Activated CD4-positive, alpha-beta memory T cell treated with anti-CD3 and anti-CD28 coated beads, Interleukin-2, amount 10 ng/mL, durations not matched to agents 7 days and 5 days (primary cell): ENCODE measurements at regions not wholly inside any gene's neighbourhood (a gene's known extent, or its start where the extent isn't known, plus 50 kb on each side); places are given as distances from the start of the nearest gene placed in this dataset.

Experiments
- CTCF ChIA-PET: fragments of 350-600 bp; sonication (Branson Sonifier 250); formaldehyde crosslinking; loops from one replicate; lab custom pipeline; 2021; ENCODE audit warnings: antibody characterized with exemption, inconsistent platforms; lab: Charles Lee
- POLR2A ChIA-PET: fragments of 350-600 bp; sonication (Branson Sonifier 250); formaldehyde crosslinking; loops from one replicate; lab custom pipeline; 2021; ENCODE audit warnings: antibody characterized with exemption; lab: Charles Lee
- DNase-seq: peaks from one replicate; pipeline ENCODE4 v3.0.0-alpha.2; 2020
- H3K27ac Mint-ChIP-seq: one replicate; pipeline ENCODE4 v1.8.0; 2021; ENCODE audit warnings: mild to moderate bottlenecking, mixed read lengths
- H3K27me3 Mint-ChIP-seq: one replicate; pipeline ENCODE4 v1.8.0; 2021; ENCODE audit warnings: mixed read lengths
- H3K36me3 Mint-ChIP-seq: one replicate; pipeline ENCODE4 v1.8.0; 2021; ENCODE audit warnings: low read depth, mixed read lengths
- H3K4me1 Mint-ChIP-seq: one replicate; pipeline ENCODE4 v1.8.0; 2021; ENCODE audit warnings: mixed read lengths
- H3K4me3 Mint-ChIP-seq: one replicate; pipeline ENCODE4 v1.8.0; 2021; ENCODE audit warnings: mild to moderate bottlenecking, mixed read lengths
- H3K9me3 Mint-ChIP-seq: one replicate; pipeline ENCODE4 v1.8.0; 2021; ENCODE audit warnings: mixed read lengths

GRCh38 chr15:69755551-69756310 is 303.1 kb downstream of the RPLP1 start:
- H3K4me1 Mint-ChIP-seq = peaks cover 72% of the 10 kb centered on the region
- POLR2A ChIA-PET = interaction anchor here (1.0 to 10.6 kb wide), 9 partner anchors 10 to 750 kb away, joined by 3 to 144 read pairs (median 7); partner anchors contain the start of gene TLE3
- peak overlapping the region; percentile 80 for H3K27ac Mint-ChIP-seq
- H3K4me3 Mint-ChIP-seq = peak overlapping the region; percentile 47
- peak; percentile 88 for DNase-seq
- H3K36me3 Mint-ChIP-seq = peaks cover 62% of the 10 kb centered on the region
- H3K9me3 Mint-ChIP-seq = peaks cover 50% of the 10 kb centered on the region
- CTCF ChIA-PET = interaction anchor here (0.8 to 1.5 kb wide), 5 partner anchors 34 to 342 kb away, joined by 3 to 5 read pairs (median 3); partner anchors contain the start of gene TLE3
- H3K27me3 Mint-ChIP-seq = peaks cover 23% of the 10 kb centered on the region

GRCh38 chr15:69756440-69756839 is 303.8 kb downstream of the RPLP1 start:
- Mint-ChIP-seq H3K27me3 (peaks cover 19% of the 10 kb centered on the region), H3K36me3 (peaks cover 63% of the 10 kb centered on the region), H3K27ac (no peak overlapping the region), H3K9me3 (peaks cover 56% of the 10 kb centered on the region), H3K4me3 (no peak overlapping the region), H3K4me1 (peaks cover 75% of the 10 kb centered on the region)
- CTCF ChIA-PET = interaction anchor here (1.3 to 1.9 kb wide), 3 partner anchors 35 to 341 kb away, joined by 4 to 5 read pairs (median 4); partner anchors contain the start of gene TLE3
- DNase-seq = no peak
- POLR2A ChIA-PET = interaction anchor here (1.0 to 10.6 kb wide), 3 partner anchors 42 to 736 kb away, joined by 6 to 144 read pairs (median 38); partner anchors contain the start of gene TLE3

GRCh38 chr15:69757186-69757585 is 304.6 kb downstream of the RPLP1 start:
- Mint-ChIP-seq H3K4me3 (no peak overlapping the region), H3K4me1 (peaks cover 83% of the 10 kb centered on the region), H3K9me3 (peaks cover 61% of the 10 kb centered on the region), H3K27ac (no peak overlapping the region), H3K27me3 (peaks cover 15% of the 10 kb centered on the region), H3K36me3 (peaks cover 62% of the 10 kb centered on the region)
- ChIA-PET POLR2A (interaction anchor here (1.2 to 10.6 kb wide), 5 partner anchors 36 to 340 kb away, joined by 4 to 144 read pairs (median 33); partner anchors contain the start of gene TLE3), CTCF (interaction anchor here (1.5 to 1.9 kb wide), 2 partner anchors 334 to 341 kb away, joined by 4 to 5 read pairs; partner anchors contain the start of gene TLE3)
- peak; percentile 38 for DNase-seq

- H3K9me3 Mint-ChIP-seq = peaks cover 53% of the 10 kb centered on the region
- H3K4me3 Mint-ChIP-seq = no peak overlapping the region
- DNase-seq = no peak
- peaks cover 19% of the 10 kb centered on the region for H3K27me3 Mint-ChIP-seq
- H3K36me3 Mint-ChIP-seq = peaks cover 53% of the 10 kb centered on the region
- H3K27ac Mint-ChIP-seq = peak overlapping the region; percentile 71
- POLR2A ChIA-PET = interaction anchor here (1.2 to 10.6 kb wide), 10 partner anchors 28 to 735 kb away, joined by 3 to 144 read pairs (median 5); partner anchors contain the start of gene TLE3
- CTCF ChIA-PET = interaction anchor here (1.9 kb wide), 1 partner anchor 333 kb away, joined by 4 read pairs; no protein-coding TSS in a partner anchor
- peaks cover 89% of the 10 kb centered on the region for H3K4me1 Mint-ChIP-seq
Observed at GRCh38 chr15:69758291-69758771, 305.7 kb downstream of the RPLP1 start.

- peak; percentile 94 for DNase-seq
- POLR2A ChIA-PET = interaction anchor here (1.2 to 10.6 kb wide), 11 partner anchors 27 to 734 kb away, joined by 3 to 144 read pairs (median 5); partner anchors contain the start of gene TLE3
Observed at GRCh38 chr15:69758810-69759790, 306.5 kb downstream of the RPLP1 start.

GRCh38 chr15:69760258-69760845 is 307.7 kb downstream of the RPLP1 start:
- H3K4me1 Mint-ChIP-seq = peaks cover 73% of the 10 kb centered on the region
- POLR2A ChIA-PET = interaction anchor here (0.7 to 10.6 kb wide), 9 partner anchors 8 to 540 kb away, joined by 3 to 144 read pairs (median 3); partner anchors contain the start of gene TLE3
- H3K9me3 Mint-ChIP-seq = peaks cover 38% of the 10 kb centered on the region
- peak; percentile 39 for DNase-seq
- peak overlapping the region; percentile 87 for H3K27ac Mint-ChIP-seq
- CTCF ChIA-PET = interaction anchor here (0.9 to 1.8 kb wide), 3 partner anchors 32 to 298 kb away, joined by 3 to 6 read pairs (median 5); no protein-coding TSS in a partner anchor
- H3K36me3 Mint-ChIP-seq = peaks cover 35% of the 10 kb centered on the region
- H3K4me3 Mint-ChIP-seq = peak overlapping the region; percentile 49
- peaks cover 12% of the 10 kb centered on the region for H3K27me3 Mint-ChIP-seq

More at GRCh38 chr15:69758810-69759790, 306.5 kb downstream of the RPLP1 start:
- Mint-ChIP-seq H3K36me3 (peaks cover 45% of the 10 kb centered on the region), H3K27me3 (peaks cover 17% of the 10 kb centered on the region), H3K4me1 (peaks cover 85% of the 10 kb centered on the region), H3K4me3 (peak overlapping the region; percentile 41), H3K27ac (peak overlapping the region; percentile 71), H3K9me3 (peaks cover 45% of the 10 kb centered on the region)
- CTCF ChIA-PET = interaction anchor here (0.9 kb wide), 1 partner anchor 296 kb away, joined by 3 read pairs; no protein-coding TSS in a partner anchor

GRCh38 chr15:69760890-69761568 is 308.4 kb downstream of the RPLP1 start:
- ChIA-PET CTCF (interaction anchor here (1.4 to 1.8 kb wide), 2 partner anchors 33 to 47 kb away, joined by 5 to 6 read pairs; no protein-coding TSS in a partner anchor), POLR2A (interaction anchor here (0.6 to 10.6 kb wide), 7 partner anchors 9 to 777 kb away, joined by 3 to 144 read pairs (median 3); partner anchors contain the start of gene TLE3)
- H3K9me3 Mint-ChIP-seq = peaks cover 35% of the 10 kb centered on the region
- peaks cover 69% of the 10 kb centered on the region for H3K4me1 Mint-ChIP-seq
- peak overlapping the region; percentile 49 for H3K4me3 Mint-ChIP-seq
- peaks cover 15% of the 10 kb centered on the region for H3K27me3 Mint-ChIP-seq
- peak; percentile 89 for DNase-seq
- peak overlapping the region; percentile 87 for H3K27ac Mint-ChIP-seq
- peaks cover 31% of the 10 kb centered on the region for H3K36me3 Mint-ChIP-seq

GRCh38 chr15:69762373-69763148 is 309.9 kb downstream of the RPLP1 start:
- POLR2A ChIA-PET = interaction anchor here (1.1 kb wide), 1 partner anchor 743 kb away, joined by 3 read pairs; no protein-coding TSS in a partner anchor
- Mint-ChIP-seq H3K4me1 (peaks cover 58% of the 10 kb centered on the region), H3K27ac (no peak overlapping the region), H3K4me3 (no peak overlapping the region), H3K27me3 (peaks cover 24% of the 10 kb centered on the region), H3K36me3 (peaks cover 33% of the 10 kb centered on the region), H3K9me3 (peaks cover 44% of the 10 kb centered on the region)
- no peak for DNase-seq
- CTCF ChIA-PET = no interaction called here

GRCh38 chr15:69763831-69764230 is 311.2 kb downstream of the RPLP1 start:
- DNase-seq = no peak
- Mint-ChIP-seq H3K27ac (no peak overlapping the region), H3K27me3 (peaks cover 24% of the 10 kb centered on the region), H3K4me3 (no peak overlapping the region), H3K4me1 (peaks cover 47% of the 10 kb centered on the region), H3K9me3 (peaks cover 38% of the 10 kb centered on the region), H3K36me3 (peaks cover 28% of the 10 kb centered on the region)
- ChIA-PET POLR2A (no interaction called here), CTCF (no interaction called here)

GRCh38 chr15:69766156-69766555 is 313.5 kb downstream of the RPLP1 start:
- Mint-ChIP-seq H3K36me3 (peaks cover 26% of the 10 kb centered on the region), H3K27ac (no peak overlapping the region), H3K9me3 (peaks cover 31% of the 10 kb centered on the region), H3K4me3 (no peak overlapping the region), H3K27me3 (peaks cover 38% of the 10 kb centered on the region), H3K4me1 (peaks cover 26% of the 10 kb centered on the region)
- DNase-seq = no peak
- ChIA-PET CTCF (no interaction called here), POLR2A (interaction anchor here (1.4 kb wide), 1 partner anchor 10 kb away, joined by 3 read pairs; no protein-coding TSS in a partner anchor)
